ENCODE measurements at regions not wholly inside any gene's neighbourhood (a gene's known extent, or its start where the extent isn't known, plus 50 kb on each side); places are given as distances from the start of the nearest gene placed in this dataset.

GRCh38 chr6:7050872-7051779 is 56.6 kb upstream of the RREB1 start:
- peak overlapping the region; percentile 65 to 91 for H3K27ac ChIP-seq (ENCODE audit: low read depth in 1 of 2, low read length in 1 of 2)

DNA sequence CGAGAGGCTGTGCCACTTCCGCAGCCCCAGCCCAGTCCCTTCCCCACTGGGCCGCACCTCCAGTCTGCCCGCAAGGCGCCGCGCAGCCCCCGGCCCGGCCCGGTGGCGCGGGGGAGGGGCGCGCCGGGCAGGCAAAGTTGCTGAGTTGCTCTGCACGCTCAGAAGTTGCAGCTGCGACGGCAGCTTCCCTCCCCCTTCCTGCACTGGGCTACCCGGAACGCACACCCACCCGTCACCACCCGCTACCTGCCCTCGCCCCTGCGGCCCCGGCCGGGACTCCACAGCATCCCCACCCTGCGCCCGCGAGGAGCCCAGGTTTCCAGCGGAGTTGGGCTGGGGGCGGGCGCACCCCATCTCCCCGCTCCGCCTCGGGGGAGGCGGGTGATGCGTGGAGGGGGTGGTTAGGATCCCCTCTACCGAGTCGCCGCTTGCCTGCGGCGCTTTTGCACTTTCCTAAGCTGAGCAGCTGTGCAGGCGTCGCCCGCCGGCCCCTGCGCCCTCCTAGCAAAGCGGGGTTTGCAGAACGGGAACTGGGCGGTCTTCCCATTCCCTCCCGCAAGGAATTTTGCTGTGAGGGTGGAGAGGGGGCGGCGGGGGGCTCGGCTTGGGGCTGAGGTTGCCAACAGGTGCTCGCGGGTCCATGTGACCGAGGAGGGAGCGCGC is 55.9 kb upstream of the RREB1 start:
- peak overlapping the region; percentile 65 to 91 for H3K27ac ChIP-seq (ENCODE audit: low read depth in 1 of 2, low read length in 1 of 2)

More at GRCh38 chr6:7050872-7051779, 56.6 kb upstream of the RREB1 start:
- ATAC-seq (ENCODE audit: insufficient read depth, low FRiP score): peak; percentile 59
- Histone ChIP-seq H3K4me3 (peak overlapping the region; percentile 56), H3K9me3 (ENCODE audit: control insufficient read depth in 4 of 4, insufficient read depth in 3 of 4, low read length in 3 of 4) (no peaks in the 10 kb centered on the region), H3K36me3 (ENCODE audit: control insufficient read depth in 4 of 4, insufficient read depth in 4 of 4, low read length in 4 of 4) (no peaks in the 10 kb centered on the region), H3K4me1 (ENCODE audit: control insufficient read depth in 5 of 5, insufficient read depth in 5 of 5, low read length in 5 of 5) (peaks cover 0 to 8% (median 4%) of the 10 kb centered on the region in 5 donors), H3K27me3 (ENCODE audit: control insufficient read depth in 3 of 3, insufficient read depth in 3 of 3, low read length in 2 of 3) (no peaks in the 10 kb centered on the region), H3K9ac (ENCODE audit: insufficient read depth in 1 of 2, low read length in 2 of 2) (peak overlapping the region in 1 of 2 donors; percentile 25)
- TF ChIP-seq, protein P1, sequence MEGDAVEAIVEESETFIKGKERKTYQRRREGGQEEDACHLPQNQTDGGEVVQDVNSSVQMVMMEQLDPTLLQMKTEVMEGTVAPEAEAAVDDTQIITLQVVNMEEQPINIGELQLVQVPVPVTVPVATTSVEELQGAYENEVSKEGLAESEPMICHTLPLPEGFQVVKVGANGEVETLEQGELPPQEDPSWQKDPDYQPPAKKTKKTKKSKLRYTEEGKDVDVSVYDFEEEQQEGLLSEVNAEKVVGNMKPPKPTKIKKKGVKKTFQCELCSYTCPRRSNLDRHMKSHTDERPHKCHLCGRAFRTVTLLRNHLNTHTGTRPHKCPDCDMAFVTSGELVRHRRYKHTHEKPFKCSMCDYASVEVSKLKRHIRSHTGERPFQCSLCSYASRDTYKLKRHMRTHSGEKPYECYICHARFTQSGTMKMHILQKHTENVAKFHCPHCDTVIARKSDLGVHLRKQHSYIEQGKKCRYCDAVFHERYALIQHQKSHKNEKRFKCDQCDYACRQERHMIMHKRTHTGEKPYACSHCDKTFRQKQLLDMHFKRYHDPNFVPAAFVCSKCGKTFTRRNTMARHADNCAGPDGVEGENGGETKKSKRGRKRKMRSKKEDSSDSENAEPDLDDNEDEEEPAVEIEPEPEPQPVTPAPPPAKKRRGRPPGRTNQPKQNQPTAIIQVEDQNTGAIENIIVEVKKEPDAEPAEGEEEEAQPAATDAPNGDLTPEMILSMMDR (IDR thresholded peaks at IDR 0.05; ENCODE audit: control extremely low read depth, extremely low read depth): no peak
- peak; percentile 57 to 70 (median 64) for DNase-seq
- 10 to 15% methylated on average over 51 to 68 of the region's 68 CpGs for WGBS, 2 donors

GRCh38 chr6:7052443-7053011 is 55.2 kb upstream of the RREB1 start:
- whole genome bisulfite sequencing, 2 donors: 5 to 6% methylated on average over 23 to 30 of the region's 31 CpGs
- Histone ChIP-seq H3K27ac (ENCODE audit: low read depth in 1 of 2, low read length in 1 of 2) (peak overlapping the region in 1 of 2 donors; percentile 91), H3K27me3 (ENCODE audit: control insufficient read depth in 3 of 3, insufficient read depth in 3 of 3, low read length in 2 of 3) (no peaks in the 10 kb centered on the region), H3K9me3 (ENCODE audit: control insufficient read depth in 4 of 4, insufficient read depth in 3 of 4, low read length in 3 of 4) (no peaks in the 10 kb centered on the region), H3K9ac (ENCODE audit: insufficient read depth in 1 of 2, low read length in 2 of 2) (peak overlapping the region in 1 of 2 donors; percentile 79), H3K4me1 (ENCODE audit: control insufficient read depth in 5 of 5, insufficient read depth in 5 of 5, low read length in 5 of 5) (peaks cover 0 to 11% (median 4%) of the 10 kb centered on the region in 5 donors), H3K36me3 (ENCODE audit: control insufficient read depth in 4 of 4, insufficient read depth in 4 of 4, low read length in 4 of 4) (no peaks in the 10 kb centered on the region), H3K4me3 (peak overlapping the region; percentile 19)
- ATAC-seq (ENCODE audit: insufficient read depth, low FRiP score) (peak; percentile 28), DNase-seq (peak; percentile 78 to 79 (median 79))
- TF ChIP-seq, protein P1 (IDR thresholded peaks at IDR 0.05; ENCODE audit: control extremely low read depth, extremely low read depth): no peak

More for the DNA sequence above, 55.9 kb upstream of the RREB1 start:
- 1% methylated on average over 51 to 59 of the region's 59 CpGs for WGBS, 2 donors
- no peaks in the 10 kb centered on the region for H3K27me3 ChIP-seq (ENCODE audit: control insufficient read depth in 3 of 3, insufficient read depth in 3 of 3, low read length in 2 of 3)
- H3K9me3 ChIP-seq (ENCODE audit: control insufficient read depth in 4 of 4, insufficient read depth in 3 of 4, low read length in 3 of 4): no peaks in the 10 kb centered on the region
- peak; percentile 72 to 79 (median 73) for DNase-seq
- H3K9ac ChIP-seq (ENCODE audit: insufficient read depth in 1 of 2, low read length in 2 of 2): peak overlapping the region in 1 of 2 donors; percentile 25
- peak overlapping the region; percentile 56 for H3K4me3 ChIP-seq
- H3K36me3 ChIP-seq (ENCODE audit: control insufficient read depth in 4 of 4, insufficient read depth in 4 of 4, low read length in 4 of 4): no peaks in the 10 kb centered on the region
- ATAC-seq (ENCODE audit: insufficient read depth, low FRiP score): peak; percentile 80
- TF ChIP-seq, protein P1 (IDR thresholded peaks at IDR 0.05; ENCODE audit: control extremely low read depth, extremely low read depth): no peak
- H3K4me1 ChIP-seq (ENCODE audit: control insufficient read depth in 5 of 5, insufficient read depth in 5 of 5, low read length in 5 of 5): peaks cover 0 to 11% (median 4%) of the 10 kb centered on the region in 5 donors

Data from lung (tissue), 11 donors.